HepG2 (cell line): ENCODE measurements at regions not wholly inside any gene's neighbourhood (a gene's known extent, or its start where the extent isn't known, plus 50 kb on each side); places are given as distances from the start of the nearest gene placed in this dataset.

Experiments
- FOSL2 ChIP-seq: sonication (generic); formaldehyde crosslinking; IDR thresholded peaks from 2 replicates; pipeline ENCODE4 v1.4.0; 2020; ENCODE audit warnings: missing genetic modification reagents
- KDM4B ChIP-seq: sonication (generic); formaldehyde crosslinking; IDR thresholded peaks from 2 replicates; pipeline ENCODE4 v1.4.0; 2020; ENCODE audit warnings: missing genetic modification reagents
- NONO ChIP-seq, 2 experiments: fragments of 450-650 bp in 1 of 2; sonication (generic) in 1 of 2; formaldehyde crosslinking in 1 of 2; IDR thresholded peaks in 1 of 2; conservative IDR thresholded peaks in 1 of 2; 2 replicates each; pipeline versions ENCODE4 v1.6.1 to v1.8.0; 2017 to 2022; ENCODE audit warnings: mild to moderate bottlenecking in 1 of 2, missing genetic modification reagents in 1 of 2, moderate library complexity in 1 of 2
- SP2 ChIP-seq: sonication (generic); formaldehyde crosslinking; IDR thresholded peaks from 2 replicates; pipeline ENCODE4 v1.5.1; 2020; ENCODE audit warnings: mild to moderate bottlenecking, missing genetic modification reagents
- ZC3H13 ChIP-seq: sonication (generic); formaldehyde crosslinking; IDR thresholded peaks from 2 replicates; pipeline ENCODE4 v1.8.1; 2023; ENCODE audit warnings: mild to moderate bottlenecking, missing genetic modification reagents, moderate library complexity
- ZNF24 ChIP-seq: fragments of 450-650 bp; IDR thresholded peaks from 2 replicates; pipeline ENCODE4 v1.6.1; 2017; ENCODE audit warnings: antibody characterized with exemption, mild to moderate bottlenecking
- ZNF644 ChIP-seq: IDR thresholded peaks from 2 replicates; pipeline ENCODE4 v1.6.1; 2016; ENCODE audit warnings: low read depth
- ZNF816 ChIP-seq: sonication (generic); formaldehyde crosslinking; IDR thresholded peaks from 2 replicates; pipeline ENCODE4 v1.8.0; 2022; ENCODE audit warnings: missing genetic modification reagents, mild to moderate bottlenecking, borderline replicate concordance
- TF ChIP-seq, protein P1 (sequence below): sonication (generic); formaldehyde crosslinking; IDR thresholded peaks from 2 replicates; pipeline ENCODE4 v1.5.0; 2020; ENCODE audit warnings: missing genetic modification reagents
- TF ChIP-seq, protein P2 (sequence below): sonication (generic); formaldehyde crosslinking; IDR thresholded peaks from 2 replicates; pipeline ENCODE4 v1.5.0; 2020; ENCODE audit warnings: mild to moderate bottlenecking, missing genetic modification reagents, moderate library complexity

DNA sequence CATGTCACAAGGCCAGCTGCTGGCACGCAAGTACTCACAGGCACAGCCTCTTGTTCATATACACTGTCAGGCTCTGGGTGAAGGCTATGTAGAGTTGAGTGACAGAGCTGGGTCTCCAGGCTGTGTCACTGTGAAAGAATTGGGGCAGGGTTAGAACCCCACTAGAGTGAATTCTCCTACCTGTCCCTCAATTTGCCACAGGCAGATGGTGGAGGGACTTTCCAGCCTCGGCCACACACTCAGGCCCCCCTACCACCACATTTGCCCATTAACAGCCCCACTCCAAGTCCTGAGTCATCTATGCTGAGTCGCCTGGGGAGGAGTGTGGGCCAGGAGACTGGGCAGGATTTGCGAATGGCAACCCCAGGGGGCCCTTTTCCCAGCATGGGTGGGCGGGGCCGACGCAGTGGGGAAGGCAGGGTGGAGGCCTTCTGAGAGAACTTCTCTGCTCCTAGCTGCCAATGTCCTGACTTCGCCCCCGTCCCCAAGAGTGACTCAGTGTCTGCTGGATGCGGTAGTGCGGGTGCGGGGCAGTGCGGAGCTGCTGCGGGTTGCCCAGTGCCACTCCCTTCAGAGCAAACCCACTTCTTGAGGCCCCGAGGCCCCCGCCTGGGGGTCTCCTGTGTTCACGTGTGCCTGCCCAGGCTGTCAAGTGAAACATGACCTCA is 50.3 kb upstream of the PSD2 start:
- TF ChIP-seq KDM4B, result no peak
- TF ChIP-seq, protein P1, sequence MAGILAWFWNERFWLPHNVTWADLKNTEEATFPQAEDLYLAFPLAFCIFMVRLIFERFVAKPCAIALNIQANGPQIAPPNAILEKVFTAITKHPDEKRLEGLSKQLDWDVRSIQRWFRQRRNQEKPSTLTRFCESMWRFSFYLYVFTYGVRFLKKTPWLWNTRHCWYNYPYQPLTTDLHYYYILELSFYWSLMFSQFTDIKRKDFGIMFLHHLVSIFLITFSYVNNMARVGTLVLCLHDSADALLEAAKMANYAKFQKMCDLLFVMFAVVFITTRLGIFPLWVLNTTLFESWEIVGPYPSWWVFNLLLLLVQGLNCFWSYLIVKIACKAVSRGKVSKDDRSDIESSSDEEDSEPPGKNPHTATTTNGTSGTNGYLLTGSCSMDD (CRISPR knock-in tag), result no peak
- TF ChIP-seq ZNF644, result no peak
- no peak for TF ChIP-seq ZNF816 (CRISPR knock-in tag)
- TF ChIP-seq SP2 (CRISPR knock-in tag), result no peak
- TF ChIP-seq NONO (IDR thresholded peaks at IDR 0.05), result no peak
- TF ChIP-seq NONO (CRISPR knock-in tag; conservative IDR thresholded peaks at IDR 0.05), result no peak
- TF ChIP-seq, protein P2, sequence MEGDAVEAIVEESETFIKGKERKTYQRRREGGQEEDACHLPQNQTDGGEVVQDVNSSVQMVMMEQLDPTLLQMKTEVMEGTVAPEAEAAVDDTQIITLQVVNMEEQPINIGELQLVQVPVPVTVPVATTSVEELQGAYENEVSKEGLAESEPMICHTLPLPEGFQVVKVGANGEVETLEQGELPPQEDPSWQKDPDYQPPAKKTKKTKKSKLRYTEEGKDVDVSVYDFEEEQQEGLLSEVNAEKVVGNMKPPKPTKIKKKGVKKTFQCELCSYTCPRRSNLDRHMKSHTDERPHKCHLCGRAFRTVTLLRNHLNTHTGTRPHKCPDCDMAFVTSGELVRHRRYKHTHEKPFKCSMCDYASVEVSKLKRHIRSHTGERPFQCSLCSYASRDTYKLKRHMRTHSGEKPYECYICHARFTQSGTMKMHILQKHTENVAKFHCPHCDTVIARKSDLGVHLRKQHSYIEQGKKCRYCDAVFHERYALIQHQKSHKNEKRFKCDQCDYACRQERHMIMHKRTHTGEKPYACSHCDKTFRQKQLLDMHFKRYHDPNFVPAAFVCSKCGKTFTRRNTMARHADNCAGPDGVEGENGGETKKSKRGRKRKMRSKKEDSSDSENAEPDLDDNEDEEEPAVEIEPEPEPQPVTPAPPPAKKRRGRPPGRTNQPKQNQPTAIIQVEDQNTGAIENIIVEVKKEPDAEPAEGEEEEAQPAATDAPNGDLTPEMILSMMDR (CRISPR knock-in tag), result no peak
- TF ChIP-seq FOSL2 (CRISPR knock-in tag), result no peak; the same call in 1 of the 2 replicates
- TF ChIP-seq ZC3H13 (CRISPR knock-in tag), result no peak
- TF ChIP-seq ZNF24, result no peak
